Transverse colon (tissue), 3 donors: ENCODE measurements at regions not wholly inside any gene's neighbourhood (a gene's known extent, or its start where the extent isn't known, plus 50 kb on each side); places are given as distances from the start of the nearest gene placed in this dataset.

ENCODE experiments used
- POLR2A ChIP-seq: fragments of 450-650 bp; IDR thresholded peaks from one replicate; pipeline ENCODE4 v1.6.1; 2016; ENCODE audit warnings: antibody characterized with exemption, mild to moderate bottlenecking, moderate library complexity
- TF ChIP-seq, protein P1 (sequence below), 5 experiments: fragments of 200-600 bp in 3 of 5; fragments of 450-650 bp in 2 of 5; sonication (generic) in 3 of 5; IDR thresholded peaks; 1 replicate in 2 of 5; 2 replicates in 3 of 5; pipeline ENCODE4 v1.5.1; 2016 to 2017; ENCODE audit warnings: antibody characterized with exemption in 5 of 5, inconsistent platforms in 3 of 5, mild to moderate bottlenecking in 2 of 5, moderate library complexity in 1 of 5

DNA sequence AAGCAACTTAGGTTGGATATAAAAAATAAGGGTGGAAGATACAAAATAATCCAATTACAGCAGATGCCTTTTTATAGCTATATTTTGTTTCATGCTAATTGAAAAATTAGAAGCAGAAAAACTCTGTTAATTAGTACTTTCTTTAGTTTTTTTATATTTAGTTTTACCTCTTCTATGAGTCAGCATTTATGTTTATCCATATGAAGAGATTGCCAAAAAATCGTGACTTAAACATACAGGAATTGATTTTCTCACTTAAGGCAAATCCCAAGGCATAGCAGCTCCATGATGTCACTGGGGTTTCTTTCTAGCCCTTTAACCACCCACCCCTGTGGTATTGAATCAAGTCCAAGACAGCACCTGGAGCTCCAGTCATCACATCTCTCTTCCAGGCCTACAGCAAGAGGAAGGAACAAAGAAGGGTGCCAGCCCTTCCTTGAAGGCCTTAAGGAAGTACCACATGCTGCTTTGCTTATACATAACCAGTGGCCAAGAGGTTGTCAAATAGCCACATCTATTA lies 365.8 kb upstream of the TENM3 start:
- TF ChIP-seq, protein P1, sequence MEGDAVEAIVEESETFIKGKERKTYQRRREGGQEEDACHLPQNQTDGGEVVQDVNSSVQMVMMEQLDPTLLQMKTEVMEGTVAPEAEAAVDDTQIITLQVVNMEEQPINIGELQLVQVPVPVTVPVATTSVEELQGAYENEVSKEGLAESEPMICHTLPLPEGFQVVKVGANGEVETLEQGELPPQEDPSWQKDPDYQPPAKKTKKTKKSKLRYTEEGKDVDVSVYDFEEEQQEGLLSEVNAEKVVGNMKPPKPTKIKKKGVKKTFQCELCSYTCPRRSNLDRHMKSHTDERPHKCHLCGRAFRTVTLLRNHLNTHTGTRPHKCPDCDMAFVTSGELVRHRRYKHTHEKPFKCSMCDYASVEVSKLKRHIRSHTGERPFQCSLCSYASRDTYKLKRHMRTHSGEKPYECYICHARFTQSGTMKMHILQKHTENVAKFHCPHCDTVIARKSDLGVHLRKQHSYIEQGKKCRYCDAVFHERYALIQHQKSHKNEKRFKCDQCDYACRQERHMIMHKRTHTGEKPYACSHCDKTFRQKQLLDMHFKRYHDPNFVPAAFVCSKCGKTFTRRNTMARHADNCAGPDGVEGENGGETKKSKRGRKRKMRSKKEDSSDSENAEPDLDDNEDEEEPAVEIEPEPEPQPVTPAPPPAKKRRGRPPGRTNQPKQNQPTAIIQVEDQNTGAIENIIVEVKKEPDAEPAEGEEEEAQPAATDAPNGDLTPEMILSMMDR (IDR thresholded peaks at IDR 0.05) = no peak
- no peak for TF ChIP-seq POLR2A
